Frontal cortex (tissue), 3 donors: ENCODE measurements at regions not wholly inside any gene's neighbourhood (a gene's known extent, or its start where the extent isn't known, plus 50 kb on each side); places are given as distances from the start of the nearest gene placed in this dataset.
"Not testable (repeated sequence)": the region's sequence is repeated elsewhere in the genome, so short reads cannot be mapped to it uniquely, and the experiment has no call there.

Experiments used
- DNase-seq, 2 donors: peaks; one replicate each; pipeline ENCODE4 v3.0.0; 2012; ENCODE audit warnings: low spot score in 2 of 2
- FAIRE-seq: peaks from 2 replicates; lab custom pipeline; 2012; peaks lifted over from hg19 to GRCh38; lab: Jason Lieb, UNC
- donor health status: control.
- donor health status: control.
- donor health status: control.

GRCh38 chr3:15851735-15852134 is 54.0 kb upstream of the ANKRD28 start:
- FAIRE-seq, result no peak
- no peak for DNase-seq

- FAIRE-seq, result no peak
- no peak for DNase-seq
These were observed 61.0 kb upstream of the ANKRD28 start for GRCh38 chr3:15858547-15859506.

DNA sequence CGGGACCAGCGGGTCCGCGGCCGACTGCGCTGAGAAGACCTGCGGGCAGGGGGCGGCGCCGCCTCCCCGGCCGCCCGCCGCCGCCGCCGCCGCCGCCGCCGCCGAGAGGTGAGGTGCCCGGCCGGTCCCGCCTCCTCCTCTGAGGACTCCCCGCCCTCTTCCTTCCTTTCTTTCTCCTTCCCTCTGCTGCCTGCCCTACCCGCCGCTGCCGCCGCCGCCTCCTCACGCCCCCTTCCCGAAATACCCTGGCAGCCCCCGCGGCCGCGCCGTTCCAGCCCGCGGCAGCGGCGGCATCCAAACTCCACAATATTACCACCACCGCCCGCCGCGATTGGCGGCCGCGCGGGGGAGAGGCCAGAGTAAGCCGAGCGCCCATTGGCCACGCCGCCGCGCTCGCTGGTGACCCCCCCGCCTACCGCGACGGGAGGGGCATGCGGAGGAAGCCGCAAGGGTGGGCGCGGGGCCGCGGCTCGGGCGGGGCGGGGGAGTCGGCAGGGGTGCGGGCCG is 61.8 kb upstream of the ANKRD28 start:
- DNase-seq (peak; percentile 83 to 93), FAIRE-seq (no peak)

- FAIRE-seq (no peak), DNase-seq (peak in 1 of 2 donors; percentile 28)
These were observed 62.5 kb upstream of the ANKRD28 start for GRCh38 chr3:15860014-15860934.

DNA sequence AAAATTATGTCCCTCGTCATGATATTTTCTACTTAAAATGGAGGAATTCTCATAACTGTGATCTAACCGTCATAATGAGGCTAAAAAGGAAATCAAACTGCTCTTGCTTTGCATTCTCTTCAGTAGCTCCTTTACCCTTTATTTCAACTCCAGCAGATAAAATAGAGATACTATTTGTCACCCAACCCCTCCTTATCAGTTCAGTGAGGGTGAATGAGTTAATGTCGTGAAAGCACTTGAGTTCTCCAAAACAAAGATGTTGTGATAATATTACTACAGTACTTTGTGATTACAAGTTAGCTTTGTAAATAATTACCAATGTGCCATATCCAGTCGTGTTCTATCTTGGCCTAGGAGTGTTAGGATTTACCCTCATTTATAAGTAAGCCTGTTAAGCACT is 63.4 kb upstream of the ANKRD28 start:
- no peak for FAIRE-seq
- DNase-seq, result no peak

GRCh38 chr3:15872807-15873206 is 75.0 kb upstream of the ANKRD28 start:
- FAIRE-seq (no peak), DNase-seq (no peak)

GRCh38 chr3:15873415-15873814 is 75.6 kb upstream of the ANKRD28 start:
- DNase-seq (no peak), FAIRE-seq (no peak)

GRCh38 chr3:15875016-15875689 is 77.4 kb upstream of the ANKRD28 start:
- FAIRE-seq (no peak), DNase-seq (peak in 1 of 2 donors; percentile 18)

- no peak for DNase-seq
- FAIRE-seq, result no peak
These were observed 78.9 kb upstream of the ANKRD28 start for GRCh38 chr3:15876669-15877068.

- no peak for FAIRE-seq
- DNase-seq, result no peak
These were observed 80.0 kb upstream of the ANKRD28 start for GRCh38 chr3:15877813-15878212.

GRCh38 chr3:15879787-15880186 is 82.0 kb upstream of the ANKRD28 start:
- not testable (repeated sequence) for DNase-seq, FAIRE-seq

- DNase-seq (no peak), FAIRE-seq (no peak)
These were observed 84.8 kb upstream of the ANKRD28 start for GRCh38 chr3:15882577-15882976.

- DNase-seq (no peak), FAIRE-seq (no peak)
These were observed 86.4 kb upstream of the ANKRD28 start for GRCh38 chr3:15884132-15884531.

DNA sequence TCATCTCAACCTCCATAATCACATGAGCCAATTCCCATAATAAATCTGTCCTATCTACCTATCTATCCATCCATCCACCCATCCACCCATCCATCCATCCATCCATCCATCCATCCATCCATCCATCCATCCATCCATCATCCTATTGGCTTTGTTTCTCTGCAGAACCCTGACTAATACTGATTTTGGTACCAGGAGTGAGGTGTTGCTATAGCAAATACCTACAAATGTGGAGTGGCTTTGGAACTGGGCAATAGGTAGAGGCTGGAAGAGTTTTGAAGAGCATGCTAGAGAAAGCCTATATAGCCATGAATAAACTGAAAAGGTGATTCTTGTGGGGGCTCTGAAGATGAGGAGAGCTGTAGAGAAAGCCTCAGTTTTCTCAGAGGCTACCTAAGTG is 88.7 kb upstream of the ANKRD28 start:
- no peak for FAIRE-seq
- DNase-seq, result no peak

- no peak for FAIRE-seq
- no peak for DNase-seq
These were observed 89.5 kb upstream of the ANKRD28 start for GRCh38 chr3:15887261-15887660.

GRCh38 chr3:15889936-15890335 is 92.2 kb upstream of the ANKRD28 start:
- FAIRE-seq, result no peak
- DNase-seq, result no peak

GRCh38 chr3:15892311-15893227 is 94.8 kb upstream of the ANKRD28 start:
- FAIRE-seq (no peak), DNase-seq (no peak)

GRCh38 chr3:15894382-15894781 is 96.6 kb upstream of the ANKRD28 start:
- no peak for FAIRE-seq
- DNase-seq, result no peak

DNA sequence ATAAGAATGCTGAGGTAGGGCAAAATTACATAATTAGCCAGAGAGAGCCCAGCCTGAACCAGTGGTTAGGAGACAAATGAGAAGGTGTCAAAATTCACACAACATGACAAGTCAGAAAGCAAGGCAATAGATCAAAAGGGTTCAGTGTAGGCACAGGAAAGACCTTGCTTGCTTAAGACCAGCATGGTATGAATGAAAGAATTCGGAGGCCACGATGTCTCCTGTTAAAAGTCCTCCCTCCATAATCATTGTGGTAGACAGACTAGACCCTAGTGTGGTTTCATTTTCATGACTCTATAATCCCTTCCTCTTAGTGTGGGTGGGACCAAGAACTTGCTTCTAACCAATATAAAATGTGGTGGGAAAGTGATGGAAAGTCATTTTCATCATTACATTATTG is 98.7 kb upstream of the ANKRD28 start:
- no peak for FAIRE-seq

More for the DNA sequence above, 98.7 kb upstream of the ANKRD28 start:
- no peak for DNase-seq
